CD4-positive, alpha-beta T cell (primary cell): ENCODE measurements at regions not wholly inside any gene's neighbourhood (a gene's known extent, or its start where the extent isn't known, plus 50 kb on each side); places are given as distances from the start of the nearest gene placed in this dataset.
"Not testable (repeated sequence)": the region's sequence is repeated elsewhere in the genome, so short reads cannot be mapped to it uniquely, and the experiment has no call there.

Experiments
- ATAC-seq: fragments of 200-7000 bp; cut with Tn5 transposase; one replicate; pipeline ENCODE4 v1.10.0; 2022; ENCODE audit warnings: mild to moderate bottlenecking; ENCODE audit not compliant: poor library complexity
- CTCF ChIA-PET: fragments of 350-600 bp; sonication (Branson Sonifier 250); formaldehyde crosslinking; loops from one replicate; lab custom pipeline; 2021; ENCODE audit warnings: antibody characterized with exemption, inconsistent platforms; lab: Charles Lee
- POLR2A ChIA-PET: fragments of 350-600 bp; sonication (Branson Sonifier 250); formaldehyde crosslinking; loops from one replicate; lab custom pipeline; 2021; ENCODE audit warnings: antibody characterized with exemption, inconsistent platforms; lab: Charles Lee
- DNase-seq, 14 experiments: peaks; one replicate each; pipeline ENCODE4 v3.0.0-alpha.2; 2013 to 2020; ENCODE audit warnings: mixed read lengths in 2 of 14
- H3K27ac ChIP-seq, 2 donors: one replicate each; pipeline versions ENCODE4 v1.5.1 to v1.7.0; 2013; ENCODE audit warnings: low read length in 2 of 2, low read depth in 1 of 2, mild to moderate bottlenecking in 1 of 2
- H3K27me3 ChIP-seq, 2 experiments: 1 replicate in 1 of 2; 2 replicates in 1 of 2; pipeline versions ENCODE4 v1.6.1 to v1.7.0; 2013; ENCODE audit warnings: low read length in 2 of 2, control low read depth in 1 of 2, mild to moderate bottlenecking in 1 of 2, moderate library complexity in 1 of 2; ENCODE audit not compliant: insufficient read depth in 2 of 2, control insufficient read depth in 1 of 2
- H3K36me3 ChIP-seq: one replicate; pipeline ENCODE4 v1.6.1; 2013; ENCODE audit warnings: low read length, control low read depth; ENCODE audit not compliant: insufficient read depth
- H3K4me1 ChIP-seq: one replicate; pipeline ENCODE4 v1.6.1; 2013; ENCODE audit warnings: low read length, control low read depth; ENCODE audit not compliant: insufficient read depth
- H3K4me3 ChIP-seq: one replicate; pipeline ENCODE4 v1.5.1; 2013; ENCODE audit warnings: mild to moderate bottlenecking, low read length, moderate library complexity
- H3K9me3 ChIP-seq, 2 experiments: 1 replicate in 1 of 2; 2 replicates in 1 of 2; pipeline versions ENCODE4 v1.6.1 to v1.7.0; 2013; ENCODE audit warnings: low read length in 2 of 2, mild to moderate bottlenecking in 2 of 2, control low read depth in 1 of 2, moderate library complexity in 1 of 2; ENCODE audit not compliant: control insufficient read depth in 1 of 2, insufficient read depth in 1 of 2
- H3K27ac Mint-ChIP-seq: one replicate; pipeline ENCODE4 v1.8.0; 2020; ENCODE audit warnings: mixed read lengths
- H3K27me3 Mint-ChIP-seq: one replicate; pipeline ENCODE4 v1.8.0; 2021; ENCODE audit warnings: mixed read lengths
- H3K36me3 Mint-ChIP-seq: one replicate; pipeline ENCODE4 v1.8.0; 2021; ENCODE audit warnings: low read depth, mixed read lengths
- H3K4me1 Mint-ChIP-seq: one replicate; pipeline ENCODE4 v1.8.0; 2021; ENCODE audit warnings: low read depth, mixed read lengths
- H3K4me3 Mint-ChIP-seq: one replicate; pipeline ENCODE4 v1.8.0; 2020; ENCODE audit warnings: mild to moderate bottlenecking, mixed read lengths
- H3K9me3 Mint-ChIP-seq: one replicate; pipeline ENCODE4 v1.8.0; 2020; ENCODE audit warnings: mixed read lengths
- intact Hi-C, 2 experiments: fragments of 100-400 bp; cut with DNase I in 1 of 2; cut with micrococcal nuclease in 1 of 2; formaldehyde crosslinking; loops; one replicate each; pipeline versions ENCODE4 v1.15.1 to v1.9.0; 2023 to 2025; cut with DNase I, micrococcal nuclease
- TF ChIP-seq, protein P1 (sequence below): fragments of 200-600 bp; IDR thresholded peaks from one replicate; pipeline ENCODE4 v1.8.0; 2022; ENCODE audit warnings: antibody characterized with exemption, mild to moderate bottlenecking

DNA sequence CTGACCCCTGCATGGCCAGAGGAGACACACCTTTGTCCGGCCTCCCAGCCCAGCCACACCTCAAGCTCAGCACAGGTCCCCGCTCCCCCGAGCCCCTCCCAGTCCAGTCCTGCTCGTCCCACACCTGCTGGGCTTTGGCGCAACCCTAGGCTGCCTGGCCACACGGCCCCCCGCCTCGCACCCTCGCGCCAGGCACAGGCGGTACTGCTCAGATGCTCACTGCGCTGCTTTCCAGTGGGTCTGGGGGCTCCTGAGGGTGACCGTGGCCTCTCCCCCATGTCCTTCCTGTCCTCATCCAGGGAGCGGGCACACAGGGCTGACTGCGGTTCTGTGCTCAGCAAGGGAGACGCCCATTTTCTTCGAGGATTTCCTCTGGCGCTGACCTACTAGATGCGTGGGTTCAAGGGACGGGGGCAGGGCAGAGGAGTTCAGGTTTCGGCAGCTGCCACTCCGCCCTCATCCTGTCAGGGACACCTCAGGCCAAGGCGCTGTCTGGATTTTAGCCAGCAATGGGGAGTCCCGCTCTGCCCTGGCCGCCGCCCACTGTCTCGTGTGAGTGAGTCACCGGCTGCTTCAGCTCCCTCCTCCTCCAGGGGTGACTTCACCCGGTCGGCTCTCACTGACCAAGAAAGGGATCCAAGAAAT, 118.0 kb upstream of the ZNF469 start:
- CTCF ChIA-PET = no interaction called here
- no peak overlapping the region for H3K4me3 Mint-ChIP-seq

DNA sequence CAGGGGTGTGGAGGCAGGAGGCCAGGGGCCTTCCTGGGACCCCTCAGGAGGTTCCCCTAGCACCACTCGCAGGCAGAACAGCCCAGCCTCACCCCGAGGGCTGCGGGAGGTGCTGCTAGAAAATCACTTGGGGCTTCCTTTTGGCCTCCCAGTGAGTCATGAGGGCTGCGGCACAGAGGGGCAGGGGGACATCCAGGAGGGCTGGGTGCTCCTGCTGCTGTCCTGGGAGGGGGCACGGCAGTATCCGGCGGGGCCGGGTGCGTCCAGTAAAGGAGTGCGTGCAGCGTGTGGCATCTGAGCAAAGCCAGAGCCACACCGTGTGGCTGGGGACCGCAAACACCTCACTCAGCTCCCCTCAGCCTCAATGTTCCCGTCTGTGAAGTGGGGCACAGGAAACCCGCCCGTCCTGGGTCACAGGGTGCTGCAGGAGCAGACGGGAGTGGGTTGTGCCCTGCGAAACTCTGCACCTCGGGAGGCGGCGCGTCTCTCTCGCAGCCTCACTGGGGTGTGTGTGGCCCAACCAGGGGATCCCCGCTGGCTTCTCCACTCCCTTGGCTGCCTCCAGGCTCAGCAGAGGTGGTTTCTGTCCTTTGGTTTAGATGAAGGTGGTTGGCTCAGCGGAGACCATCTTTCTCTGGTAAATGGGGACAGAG, 117.3 kb upstream of the ZNF469 start:
- peak in 9 of 14 experiments; percentile 9 to 80 (median 22) for DNase-seq

More for the DNA sequence above, 118.0 kb upstream of the ZNF469 start:
- Mint-ChIP-seq H3K27me3 (peaks cover 28% of the 10 kb centered on the region), H3K27ac (no peak overlapping the region), H3K36me3 (no peaks in the 10 kb centered on the region), H3K9me3 (no peaks in the 10 kb centered on the region), H3K4me1 (no peaks in the 10 kb centered on the region)
- intact Hi-C loops = no loop called here
- TF ChIP-seq, protein P1, sequence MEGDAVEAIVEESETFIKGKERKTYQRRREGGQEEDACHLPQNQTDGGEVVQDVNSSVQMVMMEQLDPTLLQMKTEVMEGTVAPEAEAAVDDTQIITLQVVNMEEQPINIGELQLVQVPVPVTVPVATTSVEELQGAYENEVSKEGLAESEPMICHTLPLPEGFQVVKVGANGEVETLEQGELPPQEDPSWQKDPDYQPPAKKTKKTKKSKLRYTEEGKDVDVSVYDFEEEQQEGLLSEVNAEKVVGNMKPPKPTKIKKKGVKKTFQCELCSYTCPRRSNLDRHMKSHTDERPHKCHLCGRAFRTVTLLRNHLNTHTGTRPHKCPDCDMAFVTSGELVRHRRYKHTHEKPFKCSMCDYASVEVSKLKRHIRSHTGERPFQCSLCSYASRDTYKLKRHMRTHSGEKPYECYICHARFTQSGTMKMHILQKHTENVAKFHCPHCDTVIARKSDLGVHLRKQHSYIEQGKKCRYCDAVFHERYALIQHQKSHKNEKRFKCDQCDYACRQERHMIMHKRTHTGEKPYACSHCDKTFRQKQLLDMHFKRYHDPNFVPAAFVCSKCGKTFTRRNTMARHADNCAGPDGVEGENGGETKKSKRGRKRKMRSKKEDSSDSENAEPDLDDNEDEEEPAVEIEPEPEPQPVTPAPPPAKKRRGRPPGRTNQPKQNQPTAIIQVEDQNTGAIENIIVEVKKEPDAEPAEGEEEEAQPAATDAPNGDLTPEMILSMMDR = no peak
- Histone ChIP-seq H3K9me3 (peaks cover 0 to 5% of the 10 kb centered on the region in 2 experiments), H3K4me3 (no peak overlapping the region), H3K27ac (no peak overlapping the region), H3K4me1 (peaks cover 13% of the 10 kb centered on the region), H3K36me3 (no peaks in the 10 kb centered on the region), H3K27me3 (peaks cover 0 to 5% of the 10 kb centered on the region in 2 experiments)
- ATAC-seq = peak; percentile 78
- POLR2A ChIA-PET = no interaction called here
- DNase-seq = peak in 11 of 14 experiments; percentile 5 to 83 (median 26)

DNA sequence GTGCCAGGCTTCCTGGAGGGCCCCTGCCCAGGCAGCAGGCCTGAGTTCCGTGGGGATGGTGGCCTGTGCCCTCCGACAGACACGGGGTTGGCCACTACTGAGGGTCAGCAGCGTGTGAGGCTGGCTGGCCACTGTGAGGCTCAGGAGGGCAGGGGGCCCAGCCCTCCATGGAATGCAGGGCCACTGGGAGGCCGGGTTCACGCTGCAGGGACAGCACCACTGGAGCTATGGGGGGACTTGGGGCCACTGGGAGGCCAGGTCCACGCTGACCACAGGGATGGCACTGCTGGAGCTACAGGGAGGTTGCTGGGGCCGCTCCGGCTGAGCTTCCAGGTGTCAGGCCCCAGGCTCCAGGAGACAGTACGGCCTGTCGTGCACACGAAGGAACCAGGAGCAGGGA, 116.7 kb upstream of the ZNF469 start:
- peaks cover 24% of the 10 kb centered on the region for H3K27me3 Mint-ChIP-seq
- H3K9me3 Mint-ChIP-seq, H3K9me3 ChIP-seq, H3K27me3 ChIP-seq, H3K36me3 ChIP-seq, ATAC-seq, intact Hi-C loops, H3K4me3 ChIP-seq, H3K27ac ChIP-seq, H3K4me1 Mint-ChIP-seq, H3K27ac Mint-ChIP-seq, H3K36me3 Mint-ChIP-seq, H3K4me3 Mint-ChIP-seq, POLR2A ChIA-PET, CTCF ChIA-PET, DNase-seq: not testable (repeated sequence)
- peaks cover 13% of the 10 kb centered on the region for H3K4me1 ChIP-seq

More for the DNA sequence above, 117.3 kb upstream of the ZNF469 start:
- CTCF ChIA-PET, H3K27ac Mint-ChIP-seq, H3K27me3 ChIP-seq, H3K36me3 Mint-ChIP-seq, POLR2A ChIA-PET, intact Hi-C loops, ATAC-seq, H3K4me3 ChIP-seq, H3K27ac ChIP-seq, H3K4me3 Mint-ChIP-seq, H3K9me3 Mint-ChIP-seq, H3K4me1 Mint-ChIP-seq, H3K36me3 ChIP-seq, H3K9me3 ChIP-seq: not testable (repeated sequence)
- peaks cover 13% of the 10 kb centered on the region for H3K4me1 ChIP-seq
- H3K27me3 Mint-ChIP-seq = peaks cover 26% of the 10 kb centered on the region

DNA sequence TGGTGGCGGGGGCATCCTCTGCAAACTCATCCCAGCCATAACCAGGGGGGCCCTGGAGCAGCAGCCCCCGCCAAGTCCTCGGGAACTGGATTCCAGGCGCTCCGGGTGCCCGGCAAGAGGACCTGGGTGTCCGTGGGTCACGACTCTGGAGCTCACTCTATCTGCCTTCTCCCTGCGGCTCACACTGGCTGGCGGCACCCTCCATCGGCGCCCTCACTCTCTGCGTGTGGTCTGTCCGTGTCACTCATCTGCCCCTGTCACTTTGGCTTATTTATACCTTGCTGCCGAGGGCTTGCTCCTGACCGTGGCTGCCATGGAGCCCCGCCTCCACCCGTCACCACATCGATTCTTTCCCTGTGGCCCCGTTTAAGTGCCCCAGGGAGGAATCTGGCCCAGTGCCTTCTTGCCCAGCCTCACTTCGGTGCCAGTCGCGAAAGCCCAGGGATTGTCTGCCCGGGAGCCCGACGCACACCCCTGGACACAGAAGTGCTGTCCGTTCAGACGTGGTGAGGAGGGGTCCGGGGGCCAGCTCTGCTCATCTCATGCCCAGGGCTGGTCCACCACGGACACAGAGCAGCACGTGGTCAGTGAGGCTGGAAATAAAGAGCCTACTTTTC, 115.7 kb upstream of the ZNF469 start:
- H3K36me3 ChIP-seq, H3K36me3 Mint-ChIP-seq, H3K4me3 Mint-ChIP-seq, H3K27ac ChIP-seq, POLR2A ChIA-PET, ATAC-seq, CTCF ChIA-PET, H3K9me3 ChIP-seq, H3K9me3 Mint-ChIP-seq, intact Hi-C loops, H3K27me3 ChIP-seq, DNase-seq, H3K27ac Mint-ChIP-seq, H3K4me1 Mint-ChIP-seq, H3K4me3 ChIP-seq: not testable (repeated sequence)
- H3K27me3 Mint-ChIP-seq = peaks cover 21% of the 10 kb centered on the region
- H3K4me1 ChIP-seq = peaks cover 13% of the 10 kb centered on the region

DNA sequence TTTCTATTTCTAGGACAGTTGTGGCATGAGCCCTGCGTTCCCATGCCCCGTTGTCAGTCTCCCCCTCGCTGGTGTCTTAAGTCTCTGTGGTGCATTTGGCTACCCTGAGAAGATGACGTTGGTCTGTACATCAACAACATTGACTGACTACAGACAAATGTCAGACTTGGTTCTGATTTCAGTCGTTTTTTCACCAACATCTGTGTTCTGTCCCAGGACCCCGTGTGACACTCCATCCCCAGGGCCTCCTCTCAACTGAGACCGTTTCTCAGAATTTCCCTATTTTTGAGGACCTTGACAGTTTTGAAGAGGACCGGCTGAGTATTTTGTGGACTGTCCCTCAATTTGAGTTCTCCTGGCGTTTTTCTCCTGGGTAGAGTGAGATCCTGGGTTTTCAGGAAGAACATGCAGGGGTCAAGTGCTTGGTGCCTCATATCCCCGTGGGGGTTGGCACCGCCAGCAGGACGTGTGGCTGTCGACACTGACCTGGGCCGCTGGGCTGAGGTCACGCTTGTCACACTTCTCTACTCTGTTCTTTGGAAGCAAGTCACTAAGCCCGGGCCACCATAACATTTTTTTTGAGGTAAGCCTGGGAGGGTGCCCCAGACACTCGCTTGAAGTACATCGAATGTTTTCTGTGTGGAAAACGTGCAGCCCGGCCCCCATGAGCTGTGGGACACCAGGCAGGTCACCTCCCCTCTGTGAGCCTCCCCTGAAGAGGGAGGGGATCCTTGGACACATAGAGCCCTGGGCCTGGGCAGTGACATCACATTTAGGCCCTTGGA, 114.4 kb upstream of the ZNF469 start:
- H3K4me1 ChIP-seq = peaks cover 13% of the 10 kb centered on the region
- DNase-seq, H3K9me3 ChIP-seq, H3K27me3 ChIP-seq, H3K4me3 ChIP-seq, H3K27ac Mint-ChIP-seq, H3K36me3 Mint-ChIP-seq, H3K4me3 Mint-ChIP-seq, CTCF ChIA-PET, H3K27ac ChIP-seq, ATAC-seq, H3K9me3 Mint-ChIP-seq, intact Hi-C loops, H3K4me1 Mint-ChIP-seq, H3K36me3 ChIP-seq, POLR2A ChIA-PET: not testable (repeated sequence)
- peaks cover 20% of the 10 kb centered on the region for H3K27me3 Mint-ChIP-seq
